Astrocyte of the cerebellum (primary cell): ENCODE measurements at regions not wholly inside any gene's neighbourhood (a gene's known extent, or its start where the extent isn't known, plus 50 kb on each side); places are given as distances from the start of the nearest gene placed in this dataset.
A peak's percentile ranks its signal among the peaks of the same experiment; 100 is the strongest.
"Not testable (repeated sequence)": the region's sequence is repeated elsewhere in the genome, so short reads cannot be mapped to it uniquely, and the experiment has no call there.

Experiments
- DNase-seq: peaks from one replicate; pipeline ENCODE4 v3.0.0-alpha.2; 2011; ENCODE audit warnings: low read depth
- H3K4me3 ChIP-seq: 2 replicates; pipeline ENCODE4 v1.5.1; 2011; ENCODE audit warnings: mild to moderate bottlenecking, low read depth, low read length, moderate library complexity
- in situ Hi-C: cut with HindIII; loops from 2 replicates; pipeline ENCODE4 v1.10.0; 2017; ENCODE audit warnings: low sequenced_read_pairs
- TF ChIP-seq, protein P1 (sequence below): IDR thresholded peaks from 2 replicates; pipeline ENCODE4 v1.5.1; 2012; ENCODE audit warnings: low read length, low read depth, moderate library complexity, mild to moderate bottlenecking; ENCODE audit errors: missing control alignments

DNA sequence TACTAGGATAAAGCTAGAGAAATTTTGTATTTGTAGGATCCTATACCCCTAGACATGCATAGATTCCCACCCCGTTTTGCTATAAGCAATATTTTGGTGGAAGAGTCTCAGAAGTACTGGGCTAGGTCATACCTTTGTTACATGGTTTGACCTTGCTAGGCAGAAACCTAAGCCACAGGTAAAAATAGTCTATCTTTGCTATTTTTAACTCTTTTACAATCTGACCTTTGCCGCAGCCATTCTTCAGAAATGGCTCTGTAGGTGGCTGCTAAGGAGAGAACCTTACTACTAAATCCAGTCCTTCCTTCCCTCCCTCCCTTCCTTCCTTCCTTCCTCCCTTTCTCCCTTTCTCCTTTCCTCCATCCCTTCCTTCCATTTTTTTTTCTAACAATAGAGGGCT lies 242.9 kb upstream of the SEL1L start:
- no peak overlapping the region for H3K4me3 ChIP-seq
- DNase-seq, result no peak
- in situ Hi-C loops, result no loop called here
- TF ChIP-seq, protein P1, sequence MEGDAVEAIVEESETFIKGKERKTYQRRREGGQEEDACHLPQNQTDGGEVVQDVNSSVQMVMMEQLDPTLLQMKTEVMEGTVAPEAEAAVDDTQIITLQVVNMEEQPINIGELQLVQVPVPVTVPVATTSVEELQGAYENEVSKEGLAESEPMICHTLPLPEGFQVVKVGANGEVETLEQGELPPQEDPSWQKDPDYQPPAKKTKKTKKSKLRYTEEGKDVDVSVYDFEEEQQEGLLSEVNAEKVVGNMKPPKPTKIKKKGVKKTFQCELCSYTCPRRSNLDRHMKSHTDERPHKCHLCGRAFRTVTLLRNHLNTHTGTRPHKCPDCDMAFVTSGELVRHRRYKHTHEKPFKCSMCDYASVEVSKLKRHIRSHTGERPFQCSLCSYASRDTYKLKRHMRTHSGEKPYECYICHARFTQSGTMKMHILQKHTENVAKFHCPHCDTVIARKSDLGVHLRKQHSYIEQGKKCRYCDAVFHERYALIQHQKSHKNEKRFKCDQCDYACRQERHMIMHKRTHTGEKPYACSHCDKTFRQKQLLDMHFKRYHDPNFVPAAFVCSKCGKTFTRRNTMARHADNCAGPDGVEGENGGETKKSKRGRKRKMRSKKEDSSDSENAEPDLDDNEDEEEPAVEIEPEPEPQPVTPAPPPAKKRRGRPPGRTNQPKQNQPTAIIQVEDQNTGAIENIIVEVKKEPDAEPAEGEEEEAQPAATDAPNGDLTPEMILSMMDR, result no peak

DNA sequence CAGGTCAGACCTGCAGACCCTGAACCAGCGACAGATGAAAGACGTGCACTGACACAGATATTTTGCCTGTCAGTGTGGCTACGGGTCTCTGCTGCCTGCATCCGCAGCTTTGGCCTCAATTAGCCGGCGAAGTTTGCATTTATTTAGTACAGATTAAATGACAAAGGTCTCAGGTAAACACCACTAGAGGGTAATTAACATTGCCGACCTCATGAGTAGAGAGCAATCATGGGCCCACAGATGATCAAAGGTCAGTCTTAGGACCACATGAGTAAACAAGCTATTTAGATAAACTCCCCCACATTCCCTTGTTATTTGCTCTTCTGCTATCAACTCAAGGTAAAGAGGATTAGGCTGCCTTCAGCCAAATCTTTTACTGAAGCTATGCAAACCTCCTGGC lies 248.1 kb upstream of the SEL1L start:
- in situ Hi-C loops, H3K4me3 ChIP-seq, DNase-seq: not testable (repeated sequence)

DNA sequence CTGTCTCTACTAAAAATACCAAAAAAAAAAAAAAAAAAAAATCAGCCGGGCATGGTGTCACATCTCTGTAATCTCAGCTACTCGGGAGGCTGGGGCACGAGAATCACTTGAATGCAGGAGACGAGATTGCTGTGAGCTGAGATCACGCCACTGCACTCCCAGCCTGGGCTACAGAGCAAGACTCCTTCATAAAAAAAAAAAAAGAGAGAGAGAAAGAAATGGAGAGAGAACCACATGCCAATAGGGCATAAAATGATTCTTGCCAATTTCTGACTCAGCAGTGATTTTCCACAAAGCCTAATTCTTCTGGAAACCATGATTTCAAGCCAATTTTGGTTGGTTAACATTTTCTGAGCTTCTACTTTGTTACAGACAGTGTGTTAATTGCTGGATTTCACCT lies 250.4 kb upstream of the SEL1L start:
- TF ChIP-seq, protein P1, result no peak
- in situ Hi-C loops, result no loop called here
- no peak for DNase-seq
- H3K4me3 ChIP-seq, result no peak overlapping the region

DNA sequence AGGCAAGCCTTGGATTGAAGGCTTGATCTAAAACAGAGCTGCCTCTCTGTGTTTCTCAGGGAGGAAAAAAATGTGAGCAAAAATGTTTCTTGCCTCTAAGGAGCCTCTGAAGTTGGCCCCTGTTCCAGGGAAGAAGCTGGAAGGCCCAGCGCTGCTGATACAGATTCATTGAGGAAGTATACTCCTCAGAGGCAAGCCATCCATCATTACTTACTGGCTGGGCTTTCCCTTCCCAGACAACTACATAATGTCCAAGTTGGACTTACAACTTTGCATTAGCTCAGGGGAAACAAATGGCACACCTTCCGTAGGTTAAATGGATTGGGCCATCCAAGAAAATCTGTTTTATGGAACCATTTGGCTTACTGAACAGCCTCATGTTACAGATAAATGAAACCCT lies 263.7 kb upstream of the SEL1L start:
- no peak overlapping the region for H3K4me3 ChIP-seq
- in situ Hi-C loops, result no loop called here
- TF ChIP-seq, protein P1, result no peak
- DNase-seq, result no peak

DNA sequence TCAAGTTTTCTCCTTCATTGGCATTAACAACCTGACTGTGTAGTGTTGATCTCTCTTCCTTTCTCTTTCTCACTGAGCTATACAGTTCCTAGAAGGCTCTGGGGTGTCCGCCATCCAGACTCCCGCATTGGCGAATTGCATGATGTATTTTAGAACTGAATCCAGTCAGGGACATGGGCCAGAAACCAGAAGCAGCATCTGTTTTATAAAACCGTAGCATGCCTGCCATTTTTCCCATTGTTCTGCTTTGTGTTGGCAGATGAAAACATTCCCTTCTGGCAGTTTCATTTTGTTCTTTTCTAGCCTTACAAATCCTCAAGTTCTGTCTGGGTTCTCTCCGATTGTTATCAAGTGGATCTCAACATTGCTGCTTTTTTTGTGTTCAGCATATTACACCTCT lies 268.3 kb upstream of the SEL1L start:
- TF ChIP-seq, protein P1, result no peak
- in situ Hi-C loops, result no loop called here
- no peak overlapping the region for H3K4me3 ChIP-seq
- peak; percentile 1 for DNase-seq

DNA sequence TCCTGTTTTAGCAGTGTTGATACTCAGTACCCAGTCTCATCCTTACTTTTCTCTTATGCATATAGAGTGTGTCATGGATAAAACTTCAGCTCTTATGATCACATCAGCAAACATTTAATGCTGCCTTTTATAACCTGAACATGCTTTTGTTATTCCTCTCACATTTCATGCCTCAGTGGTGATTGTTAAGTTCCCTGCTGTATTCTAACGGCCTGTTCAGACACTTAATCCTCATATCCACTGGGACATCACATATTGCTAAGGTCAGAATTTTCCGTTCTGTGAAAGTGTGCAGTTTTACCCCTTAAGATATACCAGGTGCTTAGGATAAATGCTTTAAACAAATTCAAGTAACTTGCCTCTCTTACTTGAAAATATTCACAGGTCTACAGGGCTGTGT lies 268.7 kb upstream of the SEL1L start:
- TF ChIP-seq, protein P1, result no peak
- DNase-seq, result no peak
- in situ Hi-C loops, result no loop called here
- H3K4me3 ChIP-seq, result no peak overlapping the region

DNA sequence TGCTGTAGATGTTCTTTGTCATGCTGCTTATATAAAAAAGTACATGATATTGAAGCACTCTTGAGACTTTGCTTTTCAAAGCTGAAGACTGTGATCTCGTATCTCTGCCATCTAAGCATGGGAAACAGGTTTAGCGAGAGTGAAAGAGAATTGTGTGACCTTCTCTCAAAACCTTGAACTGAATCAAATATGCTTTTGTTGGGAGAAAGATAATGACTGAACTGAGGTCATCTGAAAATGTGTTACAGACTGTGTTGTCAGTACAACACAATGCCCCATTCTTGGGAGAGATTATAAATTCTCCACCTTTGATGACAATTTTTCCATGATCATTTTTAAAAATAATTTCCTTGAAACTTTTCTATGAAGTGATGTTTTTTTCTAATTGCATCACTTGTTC lies 272.1 kb upstream of the SEL1L start:
- no peak overlapping the region for H3K4me3 ChIP-seq
- TF ChIP-seq, protein P1, result no peak
- in situ Hi-C loops, result no loop called here
- DNase-seq, result no peak
